Endothelial cell of umbilical vein (primary cell): ENCODE measurements at regions not wholly inside any gene's neighbourhood (a gene's known extent, or its start where the extent isn't known, plus 50 kb on each side); places are given as distances from the start of the nearest gene placed in this dataset.

Experiments
- EZH2 ChIP-seq: IDR thresholded peaks from 2 replicates; pipeline ENCODE4 v1.6.1; 2012; ENCODE audit warnings: borderline replicate concordance, low read depth, mild to moderate bottlenecking, moderate library complexity, low read length, inconsistent platforms; ENCODE audit not compliant: severe bottlenecking
- FOS ChIP-seq: IDR thresholded peaks from 2 replicates; pipeline ENCODE4 v1.6.1; 2011; ENCODE audit warnings: mild to moderate bottlenecking, low read length, moderate library complexity, borderline replicate concordance; ENCODE audit not compliant: insufficient read depth
- GATA2 ChIP-seq: IDR thresholded peaks from 2 replicates; pipeline ENCODE4 v1.7.0; 2011; ENCODE audit warnings: low read depth, mild to moderate bottlenecking, moderate library complexity, mixed read lengths, low read length; ENCODE audit not compliant: insufficient read length, insufficient read depth
- JUN ChIP-seq: IDR thresholded peaks from 2 replicates; pipeline ENCODE4 v1.6.1; 2011; ENCODE audit warnings: borderline replicate concordance, low read depth; ENCODE audit not compliant: insufficient read length, insufficient read depth
- POLR2A ChIP-seq: IDR thresholded peaks from 2 replicates; pipeline ENCODE4 v1.6.1; 2012; ENCODE audit warnings: low read depth, mild to moderate bottlenecking, control low read depth, low read length
- POLR2AphosphoS5 ChIP-seq: IDR thresholded peaks from 2 replicates; pipeline ENCODE4 v1.6.1; 2012; ENCODE audit warnings: low read depth, mild to moderate bottlenecking, control low read depth, low read length, moderate library complexity; ENCODE audit not compliant: insufficient read depth
- TF ChIP-seq, protein P1 (sequence below): IDR thresholded peaks from 2 replicates; pipeline ENCODE4 v1.6.1; 2011; ENCODE audit not compliant: insufficient read depth, insufficient read length
- TF ChIP-seq, protein P2 (sequence below), 2 donors: IDR thresholded peaks; 1 replicate in 1 of 2; 2 replicates in 1 of 2; pipeline ENCODE4 v1.5.1; 2011; ENCODE audit warnings: low read length in 2 of 2, mild to moderate bottlenecking in 2 of 2, moderate library complexity in 2 of 2, control low read depth in 1 of 2, inconsistent platforms in 1 of 2, low read depth in 1 of 2; ENCODE audit not compliant: insufficient read depth in 1 of 2; ENCODE audit errors: extremely low read depth in 1 of 2

DNA sequence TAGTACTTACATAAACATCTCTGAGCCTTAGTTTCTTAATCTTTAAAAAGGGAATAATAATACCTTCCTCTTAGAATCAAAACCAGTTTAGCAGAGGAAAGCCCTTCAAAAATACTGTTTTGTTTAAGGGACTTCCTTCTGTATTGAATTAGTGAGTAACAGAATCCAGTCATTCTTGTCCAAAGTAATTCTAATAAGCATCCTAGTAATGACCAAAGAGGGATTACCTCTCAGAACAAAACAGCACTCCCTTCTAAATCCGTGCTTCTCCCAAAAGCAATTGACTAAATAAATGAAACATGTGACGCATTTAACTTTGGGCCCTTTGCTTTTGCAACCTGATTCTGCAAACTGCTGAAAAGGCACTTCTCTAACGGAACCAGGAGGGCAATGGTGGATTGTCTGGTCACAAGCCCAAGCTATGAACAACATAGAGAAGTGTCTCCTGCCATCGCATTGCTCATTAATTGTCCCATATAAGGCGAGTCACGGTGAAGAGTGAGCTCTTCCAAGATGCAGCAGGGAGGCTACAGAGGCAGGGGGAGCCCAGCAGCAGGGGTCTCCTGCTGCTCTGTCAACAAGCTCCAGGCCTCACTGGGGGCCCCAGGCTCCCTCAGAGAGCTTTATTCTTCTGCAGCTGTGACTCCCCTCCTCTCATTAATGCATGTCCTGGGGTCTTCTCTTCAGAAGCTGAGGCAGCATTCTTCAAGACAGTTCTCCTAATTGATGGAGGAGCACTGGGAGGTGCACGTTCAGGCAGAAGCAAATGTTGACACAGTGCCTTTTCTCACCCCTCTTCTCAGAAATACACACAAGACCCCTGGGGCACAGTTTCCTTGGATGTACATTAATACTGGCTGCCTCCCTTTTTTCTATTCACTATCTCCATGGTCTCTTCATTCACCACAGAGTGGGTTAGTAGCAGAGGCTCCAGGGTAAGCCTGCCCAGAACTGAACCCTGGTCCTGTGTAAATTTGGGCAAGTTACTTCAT, 419.6 kb upstream of the RASGEF1B start:
- TF ChIP-seq, protein P1, sequence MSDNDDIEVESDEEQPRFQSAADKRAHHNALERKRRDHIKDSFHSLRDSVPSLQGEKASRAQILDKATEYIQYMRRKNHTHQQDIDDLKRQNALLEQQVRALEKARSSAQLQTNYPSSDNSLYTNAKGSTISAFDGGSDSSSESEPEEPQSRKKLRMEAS = no peak
- TF ChIP-seq, protein P2, sequence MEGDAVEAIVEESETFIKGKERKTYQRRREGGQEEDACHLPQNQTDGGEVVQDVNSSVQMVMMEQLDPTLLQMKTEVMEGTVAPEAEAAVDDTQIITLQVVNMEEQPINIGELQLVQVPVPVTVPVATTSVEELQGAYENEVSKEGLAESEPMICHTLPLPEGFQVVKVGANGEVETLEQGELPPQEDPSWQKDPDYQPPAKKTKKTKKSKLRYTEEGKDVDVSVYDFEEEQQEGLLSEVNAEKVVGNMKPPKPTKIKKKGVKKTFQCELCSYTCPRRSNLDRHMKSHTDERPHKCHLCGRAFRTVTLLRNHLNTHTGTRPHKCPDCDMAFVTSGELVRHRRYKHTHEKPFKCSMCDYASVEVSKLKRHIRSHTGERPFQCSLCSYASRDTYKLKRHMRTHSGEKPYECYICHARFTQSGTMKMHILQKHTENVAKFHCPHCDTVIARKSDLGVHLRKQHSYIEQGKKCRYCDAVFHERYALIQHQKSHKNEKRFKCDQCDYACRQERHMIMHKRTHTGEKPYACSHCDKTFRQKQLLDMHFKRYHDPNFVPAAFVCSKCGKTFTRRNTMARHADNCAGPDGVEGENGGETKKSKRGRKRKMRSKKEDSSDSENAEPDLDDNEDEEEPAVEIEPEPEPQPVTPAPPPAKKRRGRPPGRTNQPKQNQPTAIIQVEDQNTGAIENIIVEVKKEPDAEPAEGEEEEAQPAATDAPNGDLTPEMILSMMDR (IDR thresholded peaks at IDR 0.05; ENCODE audit: extremely low read depth in 1 of 2, insufficient read depth in 1 of 2, low read depth in 1 of 2, low read length in 2 of 2) = no peak
- no peak for TF ChIP-seq EZH2
- no peak for TF ChIP-seq POLR2A
- TF ChIP-seq GATA2 = no peak
- no peak for TF ChIP-seq JUN
- no peak for TF ChIP-seq POLR2AphosphoS5
- TF ChIP-seq FOS = no peak
